ENCODE measurements at regions not wholly inside any gene's neighbourhood (a gene's known extent, or its start where the extent isn't known, plus 50 kb on each side); places are given as distances from the start of the nearest gene placed in this dataset.

DNA sequence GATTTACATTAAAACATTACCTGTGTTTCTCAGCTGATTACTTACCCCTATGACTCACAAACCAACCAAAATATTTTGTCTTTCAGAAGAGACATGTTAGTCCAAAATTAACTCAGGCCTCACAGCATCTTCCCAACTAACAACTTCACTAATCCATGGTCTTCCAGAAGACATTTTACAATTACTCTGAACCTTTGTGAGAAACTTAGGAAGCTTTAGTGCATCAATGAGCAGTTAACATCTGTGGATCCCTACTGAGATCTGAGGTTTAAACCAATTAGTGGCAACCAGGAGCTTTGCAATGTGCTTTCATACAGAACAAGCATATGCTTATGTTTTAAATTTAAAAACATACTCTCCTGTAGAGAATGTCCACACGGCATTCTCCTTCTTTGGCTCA is 269.7 kb downstream of the UBE3D start:
- no peak for TF ChIP-seq CTCF (IDR thresholded peaks at IDR 0.05)

GRCh38 chr6:82801083-82801482 is 264.6 kb downstream of the UBE3D start:
- no peak for TF ChIP-seq CTCF (IDR thresholded peaks at IDR 0.05)

- TF ChIP-seq CTCF (IDR thresholded peaks at IDR 0.05): no peak
These were observed 246.9 kb downstream of the UBE3D start for GRCh38 chr6:82818727-82819126.

GRCh38 chr6:82823361-82823760 is 242.3 kb downstream of the UBE3D start:
- TF ChIP-seq CTCF (IDR thresholded peaks at IDR 0.05): no peak

DNA sequence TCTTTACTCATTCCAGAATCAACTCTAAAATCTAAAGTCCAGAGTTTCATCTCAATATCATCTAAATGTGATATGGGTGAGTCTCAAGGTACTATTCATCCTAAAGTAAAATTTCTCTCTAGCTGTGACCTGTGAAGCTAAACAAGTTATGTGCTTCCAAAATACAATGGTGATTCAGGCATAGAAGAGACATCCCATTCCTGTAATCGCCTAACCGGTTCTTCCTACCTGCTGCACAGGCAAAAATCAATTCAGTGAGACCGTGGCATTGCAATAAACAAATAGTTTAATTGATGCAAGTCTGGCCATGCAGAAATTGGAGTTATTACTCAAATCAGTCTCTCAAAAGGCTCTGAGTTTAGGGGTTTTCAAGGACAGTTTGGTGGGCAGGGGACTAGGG is 232.8 kb downstream of the UBE3D start:
- no peak for TF ChIP-seq CTCF (IDR thresholded peaks at IDR 0.05)

DNA sequence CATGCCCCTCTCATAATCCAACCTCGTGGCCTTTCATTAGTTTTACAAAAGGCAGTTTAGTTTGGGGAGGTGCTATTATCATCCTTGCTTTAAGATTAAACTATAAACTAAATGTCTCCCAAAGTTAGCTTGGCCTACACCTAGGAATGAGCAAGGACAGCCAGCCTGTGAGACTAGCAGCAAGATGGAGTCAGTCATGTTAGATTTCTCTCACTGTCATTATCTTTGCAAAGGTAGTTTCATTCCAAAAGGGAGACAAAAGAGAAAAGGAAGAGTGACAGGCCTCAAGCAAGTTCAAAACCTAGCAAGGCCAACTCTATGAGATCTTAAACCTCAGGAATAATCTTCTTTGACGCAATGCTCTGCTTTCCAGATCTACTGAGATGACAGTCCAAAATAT is 232.2 kb downstream of the UBE3D start:
- TF ChIP-seq CTCF (IDR thresholded peaks at IDR 0.05): no peak

DNA sequence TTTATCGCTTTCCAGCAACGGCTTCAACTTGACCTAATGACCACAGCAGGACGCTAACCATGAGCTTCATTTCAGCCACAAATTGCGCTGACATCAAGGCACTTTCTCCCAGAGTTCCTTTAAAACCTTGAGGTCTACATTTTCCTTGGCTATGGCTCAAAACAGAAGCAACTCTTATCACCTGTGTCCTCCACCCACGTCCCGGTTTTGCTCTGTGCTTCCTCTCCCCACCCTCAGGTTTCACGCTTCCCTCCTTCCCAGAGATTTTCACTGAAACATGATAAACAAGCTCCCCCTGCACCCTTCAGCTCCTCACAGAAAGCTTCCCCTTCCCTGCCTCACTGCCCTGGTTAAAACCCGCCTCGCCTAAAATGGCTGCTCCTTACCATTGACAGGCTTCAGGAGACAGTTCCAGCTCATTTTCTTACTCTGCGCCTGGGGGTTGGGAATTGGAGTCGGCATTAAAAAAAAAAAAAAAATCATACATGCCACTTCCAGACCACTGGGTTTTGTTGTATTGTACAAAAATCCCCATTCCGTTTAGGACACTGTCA is 229.5 kb downstream of the UBE3D start:
- TF ChIP-seq CTCF (IDR thresholded peaks at IDR 0.05): no peak

DNA sequence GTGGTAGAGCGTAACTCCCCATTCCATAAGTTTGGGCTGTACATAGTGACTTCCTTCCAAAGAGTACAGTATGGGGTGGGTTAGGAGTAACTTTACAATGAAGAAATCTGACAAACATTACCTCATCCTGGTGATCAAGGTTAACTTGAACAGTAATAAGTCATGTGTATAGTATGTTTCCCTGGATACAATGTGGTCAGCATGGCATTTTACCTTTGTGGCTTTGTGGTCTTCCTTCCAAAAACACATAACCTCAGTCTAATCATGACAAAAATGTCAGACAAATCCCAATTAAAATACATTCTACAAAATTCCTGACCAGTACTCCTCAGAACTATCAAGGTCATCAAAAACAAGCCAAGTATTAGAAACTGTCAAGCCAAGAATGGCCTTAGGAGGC is 225.1 kb downstream of the UBE3D start:
- no peak for TF ChIP-seq CTCF (IDR thresholded peaks at IDR 0.05)
